Posterior vena cava (tissue), 2 donors: ENCODE measurements at regions not wholly inside any gene's neighbourhood (a gene's known extent, or its start where the extent isn't known, plus 50 kb on each side); places are given as distances from the start of the nearest gene placed in this dataset.
"Not testable (repeated sequence)": the region's sequence is repeated elsewhere in the genome, so short reads cannot be mapped to it uniquely, and the experiment has no call there.

Source experiments
- DNase-seq: peaks from one replicate; pipeline ENCODE4 v3.0.0-alpha.2; 2020; ENCODE audit warnings: low spot score
- intact Hi-C, 2 donors: fragments of 100-400 bp; cut with DNase I; formaldehyde crosslinking; loops; one replicate each; pipeline versions ENCODE4 v1.14.1 to v1.14.2; 2022 to 2023
- donor health status: DM: yes; HTN: yes; CAD: no.
- donor health status: DM: yes; HTN: yes; CAD: no.

DNA sequence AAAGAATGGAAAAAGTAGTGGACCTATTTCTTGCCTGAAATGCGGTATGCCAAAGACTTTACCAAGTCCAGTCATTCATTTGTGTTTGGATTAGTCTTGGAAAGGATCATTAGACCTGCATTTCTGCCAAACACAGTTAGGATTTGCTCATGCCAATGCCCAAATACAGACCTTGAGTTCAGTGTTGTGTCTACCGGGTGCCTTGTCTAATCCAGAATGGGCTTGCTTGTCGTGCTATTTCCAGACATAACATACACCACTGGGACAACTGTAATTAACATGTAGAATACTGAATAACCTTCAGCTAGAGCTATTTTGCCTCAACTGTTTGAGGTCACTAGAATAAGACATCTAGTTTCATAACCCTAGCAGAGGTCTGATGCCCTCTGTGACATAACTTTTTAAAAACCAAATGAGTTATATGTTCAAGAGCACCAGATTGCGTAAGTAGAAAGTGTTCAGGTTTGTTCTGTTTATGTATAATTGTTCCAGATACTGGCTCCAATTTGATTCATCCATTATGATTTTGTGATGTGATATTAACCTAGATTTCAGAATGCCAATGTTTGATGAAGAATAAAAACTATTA lies 145.3 kb upstream of the DPH6 start:
- intact Hi-C loops: no loop called here
- no peak for DNase-seq

GRCh38 chr15:35691891-35692867 lies 146.2 kb upstream of the DPH6 start:
- no peak for DNase-seq
- intact Hi-C loops: no loop called here

DNA sequence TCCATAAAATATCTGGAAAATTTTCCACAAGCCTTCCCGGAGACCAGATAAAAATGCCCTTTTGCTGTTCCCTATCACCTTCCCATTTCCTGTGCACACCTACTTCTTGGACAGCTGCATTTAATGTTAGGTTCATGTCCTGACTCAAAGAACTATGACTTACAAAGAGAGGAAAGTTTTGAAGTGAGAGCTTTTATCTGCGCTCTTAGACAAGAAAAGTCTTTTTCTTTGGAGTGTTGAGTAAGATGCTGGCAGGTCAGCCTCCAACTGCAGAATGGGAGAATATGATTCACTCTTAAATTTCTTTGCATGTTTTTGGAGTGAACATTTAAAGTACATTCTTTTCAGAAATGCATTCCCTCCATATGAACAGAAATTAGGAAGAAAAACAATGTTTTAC lies 147.3 kb upstream of the DPH6 start:
- DNase-seq: no peak
- intact Hi-C loops: no loop called here

GRCh38 chr15:35693886-35694285 lies 147.9 kb upstream of the DPH6 start:
- intact Hi-C loops: no loop called here
- no peak for DNase-seq

- intact Hi-C loops: no loop called here
- DNase-seq: no peak
Measured at GRCh38 chr15:35695003-35695402, 149.0 kb upstream of the DPH6 start.

DNA sequence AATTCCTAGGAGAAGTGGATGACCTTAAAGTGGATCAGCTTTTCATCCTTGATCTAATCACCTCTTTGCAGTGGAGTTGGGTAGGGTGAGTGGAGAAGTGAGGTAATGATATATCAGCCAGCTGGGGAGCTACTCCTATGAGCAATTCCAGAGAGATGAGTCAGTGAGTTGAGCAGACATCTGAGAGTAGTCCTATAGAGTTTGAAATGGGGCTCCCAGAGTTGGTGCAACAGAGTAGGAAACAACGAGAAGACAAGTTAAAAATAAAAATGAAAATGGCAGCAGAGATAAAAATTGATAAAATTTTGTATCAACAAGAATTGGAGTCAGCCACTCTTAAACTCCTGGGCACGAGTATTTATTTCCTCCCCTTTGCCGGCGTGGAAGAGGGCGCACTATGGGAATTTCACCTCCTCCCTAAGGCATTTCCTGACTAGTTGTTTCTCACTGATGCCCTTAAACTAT lies 150.8 kb upstream of the DPH6 start:
- no peak for DNase-seq
- intact Hi-C loops: no loop called here

DNA sequence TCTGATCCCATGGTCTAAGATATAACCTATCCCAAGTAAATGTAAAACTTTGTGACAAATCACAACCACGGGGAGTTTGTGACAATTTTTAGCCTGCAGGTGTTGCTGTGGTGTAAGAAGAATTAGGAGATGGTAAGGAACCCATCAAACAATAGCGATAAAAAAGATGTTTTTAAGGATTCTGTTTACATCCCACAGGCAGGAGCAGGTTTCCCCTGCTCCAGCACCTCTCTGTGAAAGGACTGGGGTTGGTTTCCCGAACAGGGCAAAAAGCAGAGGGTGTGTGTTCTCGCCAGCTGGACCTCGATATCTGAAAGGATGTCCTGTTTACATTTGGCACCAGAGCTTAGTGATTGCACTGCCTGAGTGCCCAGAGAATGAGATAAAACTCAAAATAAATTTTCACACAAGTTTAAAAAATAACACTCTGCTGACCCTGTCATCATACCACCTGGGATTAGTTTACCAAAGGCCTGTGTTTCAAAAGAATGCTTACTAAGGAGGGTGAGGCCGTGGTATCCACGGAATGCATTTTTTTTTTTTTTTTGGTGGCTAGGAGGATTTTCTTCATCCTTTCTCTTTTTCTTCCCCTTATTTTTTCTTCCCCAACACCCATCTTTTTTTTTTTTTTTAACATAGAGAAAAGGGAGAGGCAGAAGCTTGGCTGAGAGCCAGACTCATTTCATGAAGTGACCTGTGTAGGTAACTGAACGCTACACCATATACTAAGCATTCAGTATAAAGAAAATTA lies 151.8 kb upstream of the DPH6 start:
- intact Hi-C loops: no loop called here
- DNase-seq: no peak

- intact Hi-C loops: no loop called here
- DNase-seq: no peak
Measured at GRCh38 chr15:35698331-35698730, 152.4 kb upstream of the DPH6 start.

GRCh38 chr15:35698966-35699575 lies 153.1 kb upstream of the DPH6 start:
- intact Hi-C loops: no loop called here

DNA sequence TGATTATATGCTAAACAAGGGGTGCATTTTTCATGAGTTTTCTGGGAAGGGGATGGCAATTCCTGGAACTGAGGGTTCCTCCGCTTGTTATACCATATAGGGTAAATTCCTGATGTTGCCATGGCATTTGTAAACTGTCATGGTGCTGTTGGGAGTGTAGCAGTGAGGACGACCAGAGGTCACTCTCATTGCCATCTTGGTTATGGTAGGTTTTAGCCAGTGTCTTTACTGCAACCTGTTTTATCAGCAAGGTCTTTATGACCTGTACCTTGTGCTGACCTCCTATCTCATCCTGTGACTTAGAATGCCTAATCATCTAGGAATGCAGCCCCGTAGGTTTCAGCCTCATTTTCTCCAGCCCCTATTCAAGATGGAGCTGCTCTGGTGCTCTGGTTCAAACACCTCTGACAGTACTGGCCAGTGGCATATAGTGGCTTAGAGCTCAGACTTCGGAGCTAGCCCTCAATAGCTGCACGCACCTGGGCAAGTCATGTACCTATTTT lies 154.2 kb upstream of the DPH6 start:
- intact Hi-C loops, DNase-seq: not testable (repeated sequence)

More at GRCh38 chr15:35698966-35699575, 153.1 kb upstream of the DPH6 start:
- no peak for DNase-seq

- no peak for DNase-seq
- intact Hi-C loops: no loop called here
Measured at GRCh38 chr15:35701402-35702046, 155.6 kb upstream of the DPH6 start.

DNA sequence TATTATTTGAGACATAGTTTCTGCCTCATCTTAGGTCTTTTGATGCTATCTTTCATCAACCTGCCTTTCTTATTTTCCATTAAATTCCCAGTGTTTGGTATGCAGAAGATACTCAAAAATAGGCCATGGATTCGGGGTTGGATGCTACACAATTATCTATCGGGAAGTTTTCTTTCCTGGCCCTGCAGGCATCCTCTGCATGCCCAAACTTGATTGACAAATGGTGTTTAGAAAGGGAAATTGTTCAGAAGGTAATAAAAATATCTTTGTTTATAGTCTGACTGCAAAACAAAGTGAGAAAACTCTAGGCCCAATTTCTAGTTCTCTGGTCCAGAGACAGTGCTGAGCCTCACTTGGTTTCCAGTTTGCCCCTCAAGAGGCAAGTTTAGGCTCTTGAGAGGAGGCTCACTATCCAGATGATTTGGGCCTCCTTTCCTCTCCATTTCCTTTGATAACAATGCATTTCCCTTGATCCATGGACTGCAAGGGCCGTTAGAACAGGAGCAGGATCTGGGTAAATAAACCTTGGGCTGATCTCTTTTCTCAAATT lies 157.1 kb upstream of the DPH6 start:
- intact Hi-C loops: no loop called here
- no peak for DNase-seq

DNA sequence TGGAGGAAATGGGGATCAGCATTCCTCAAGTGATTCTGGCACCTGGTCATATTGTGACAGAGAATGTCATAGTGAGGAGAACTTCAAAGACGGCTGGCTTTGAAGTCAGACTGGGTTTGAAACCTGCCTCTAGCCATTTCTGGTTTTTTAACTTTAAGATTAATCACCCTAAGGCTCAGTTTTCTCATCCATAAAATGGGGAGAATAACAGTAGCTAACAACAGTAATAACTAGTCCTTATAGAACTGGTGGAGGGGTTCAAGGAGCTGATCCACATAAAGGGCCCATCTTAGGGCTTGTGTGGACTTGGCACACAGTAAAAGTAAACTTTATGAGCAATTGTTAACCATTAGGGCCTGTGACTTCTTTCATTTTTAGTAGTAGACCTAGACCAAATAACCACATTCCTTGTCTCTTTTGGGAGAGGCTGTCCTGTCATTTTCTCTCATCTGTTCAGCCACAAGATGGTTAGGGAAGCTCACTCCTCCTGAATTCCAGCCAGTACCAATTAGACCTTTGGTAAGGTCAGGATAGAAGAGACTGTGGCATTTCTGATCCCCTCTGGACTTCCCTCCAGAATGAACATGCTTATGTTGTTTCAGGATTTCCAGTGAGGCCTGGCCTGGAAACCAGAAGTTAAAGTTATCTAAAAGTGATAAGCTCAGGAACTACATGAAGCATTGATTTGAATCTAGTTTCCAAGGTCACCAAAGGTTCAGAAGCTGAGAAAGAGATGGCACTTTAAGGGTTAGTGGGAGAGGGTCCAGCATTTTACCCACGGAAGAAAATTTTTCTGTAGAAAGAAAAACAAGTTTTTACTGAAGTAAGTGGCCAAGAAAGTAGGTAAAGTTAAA lies 159.3 kb upstream of the DPH6 start:
- intact Hi-C loops: no loop called here

GRCh38 chr15:35705884-35706585 lies 160.1 kb upstream of the DPH6 start:
- no peak for DNase-seq

More for the DNA sequence above, 159.3 kb upstream of the DPH6 start:
- no peak for DNase-seq

GRCh38 chr15:35712956-35713355 lies 167.0 kb upstream of the DPH6 start:
- no peak for DNase-seq
- intact Hi-C loops: no loop called here

More at GRCh38 chr15:35705884-35706585, 160.1 kb upstream of the DPH6 start:
- intact Hi-C loops: no loop called here

DNA sequence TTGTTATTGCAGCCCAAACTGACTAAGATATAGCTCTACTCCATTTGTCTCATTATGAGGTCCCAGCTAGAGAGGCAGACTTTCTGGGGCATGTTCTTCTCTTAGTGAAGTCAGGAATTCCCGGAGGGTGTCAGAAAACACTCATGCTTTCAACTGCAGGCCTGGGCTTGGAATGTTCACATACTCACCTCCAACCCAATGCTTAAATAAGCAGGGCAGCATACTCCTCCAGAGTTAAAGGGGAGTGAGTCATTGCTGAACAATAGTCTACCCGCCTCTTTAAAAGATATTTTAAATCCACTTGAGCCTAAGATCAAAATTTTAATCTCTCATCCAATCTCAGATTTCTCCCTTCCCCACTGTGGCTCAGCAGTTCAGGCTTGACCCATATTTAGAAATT lies 167.8 kb upstream of the DPH6 start:
- intact Hi-C loops: no loop called here
- no peak for DNase-seq

DNA sequence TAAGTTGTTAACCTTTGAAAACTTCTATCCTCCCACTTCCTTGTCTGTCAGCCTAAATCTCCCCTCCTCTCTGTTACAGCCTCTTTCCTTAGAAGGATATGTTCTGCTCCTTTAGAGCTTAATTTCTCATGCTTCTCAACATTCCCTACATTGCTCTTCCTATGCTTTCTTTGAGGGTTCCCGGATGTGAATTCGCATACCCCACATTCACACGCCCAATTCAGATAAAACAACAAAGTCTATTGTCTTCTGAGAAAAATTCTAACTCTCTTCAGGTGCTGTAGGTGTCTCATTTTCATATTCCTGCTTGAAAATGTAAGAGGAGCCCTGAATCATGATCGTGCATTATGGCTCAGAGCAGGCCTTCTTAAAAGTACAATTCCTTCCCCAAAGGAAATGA lies 171.8 kb upstream of the DPH6 start:
- intact Hi-C loops: no loop called here
- no peak for DNase-seq
